ENCODE measurements at regions not wholly inside any gene's neighbourhood (a gene's known extent, or its start where the extent isn't known, plus 50 kb on each side); places are given as distances from the start of the nearest gene placed in this dataset.

DNA sequence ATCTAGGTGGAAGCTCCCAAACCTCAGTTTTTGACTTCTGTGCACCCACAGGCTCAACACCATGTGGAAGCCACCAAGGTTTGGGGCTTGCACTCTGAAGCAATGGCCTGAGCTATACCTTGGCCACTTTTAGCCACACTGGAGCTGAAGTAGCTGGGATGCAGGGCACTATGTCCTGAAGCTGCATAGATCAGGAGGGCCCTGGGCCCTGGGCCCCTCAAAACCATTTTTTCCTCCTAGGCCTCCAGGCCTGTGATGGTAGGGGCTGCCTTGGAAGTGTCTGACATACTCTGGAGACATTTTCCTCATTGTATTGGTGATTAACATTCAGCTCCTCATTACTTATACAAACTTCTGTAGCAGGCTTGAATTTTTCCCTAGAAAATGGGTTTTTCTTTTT lies 273.7 kb downstream of the FGF9 start:
- no peak for DNase-seq (ENCODE audit: low read depth)
- no peak for TF ChIP-seq CTCF (IDR thresholded peaks at IDR 0.05; ENCODE audit: control insufficient read depth, extremely low read depth, insufficient read depth)
- no peak overlapping the region for H3K4me3 ChIP-seq (ENCODE audit: low read depth, low read length)

- no peak for TF ChIP-seq CTCF (IDR thresholded peaks at IDR 0.05; ENCODE audit: control insufficient read depth, extremely low read depth, insufficient read depth)
- H3K4me3 ChIP-seq (ENCODE audit: low read depth, low read length), result no peak overlapping the region
- no peak for DNase-seq (ENCODE audit: low read depth)
Measured at GRCh38 chr13:21945195-21945594, 274.3 kb downstream of the FGF9 start.

DNA sequence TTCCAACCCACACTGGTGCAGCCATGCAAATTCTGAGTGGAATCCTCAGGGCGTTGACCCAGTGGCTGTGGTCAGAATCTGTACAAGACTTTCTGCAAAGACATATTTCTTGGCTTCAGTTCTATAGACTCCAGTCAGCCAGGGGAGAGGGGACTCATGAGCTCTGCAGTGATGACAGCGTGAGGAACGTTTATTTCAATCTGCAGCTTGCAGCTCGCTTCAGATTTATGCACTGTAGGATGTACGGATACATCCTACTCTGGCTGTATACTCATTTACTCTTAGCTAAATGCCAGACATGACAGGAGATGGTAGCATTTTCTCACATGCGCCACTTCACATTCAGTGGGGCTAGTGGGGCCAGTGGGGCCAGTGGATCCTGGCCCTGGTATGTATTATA lies 276.1 kb downstream of the FGF9 start:
- no peak for DNase-seq (ENCODE audit: low read depth)
- H3K4me3 ChIP-seq (ENCODE audit: low read depth, low read length), result no peak overlapping the region
- no peak for TF ChIP-seq CTCF (IDR thresholded peaks at IDR 0.05; ENCODE audit: control insufficient read depth, extremely low read depth, insufficient read depth)

GRCh38 chr13:21948769-21949474 lies 278.0 kb downstream of the FGF9 start:
- no peak overlapping the region for H3K4me3 ChIP-seq (ENCODE audit: low read depth, low read length)
- no peak for TF ChIP-seq CTCF (IDR thresholded peaks at IDR 0.05; ENCODE audit: control insufficient read depth, extremely low read depth, insufficient read depth)
- DNase-seq (ENCODE audit: low read depth), result no peak

DNA sequence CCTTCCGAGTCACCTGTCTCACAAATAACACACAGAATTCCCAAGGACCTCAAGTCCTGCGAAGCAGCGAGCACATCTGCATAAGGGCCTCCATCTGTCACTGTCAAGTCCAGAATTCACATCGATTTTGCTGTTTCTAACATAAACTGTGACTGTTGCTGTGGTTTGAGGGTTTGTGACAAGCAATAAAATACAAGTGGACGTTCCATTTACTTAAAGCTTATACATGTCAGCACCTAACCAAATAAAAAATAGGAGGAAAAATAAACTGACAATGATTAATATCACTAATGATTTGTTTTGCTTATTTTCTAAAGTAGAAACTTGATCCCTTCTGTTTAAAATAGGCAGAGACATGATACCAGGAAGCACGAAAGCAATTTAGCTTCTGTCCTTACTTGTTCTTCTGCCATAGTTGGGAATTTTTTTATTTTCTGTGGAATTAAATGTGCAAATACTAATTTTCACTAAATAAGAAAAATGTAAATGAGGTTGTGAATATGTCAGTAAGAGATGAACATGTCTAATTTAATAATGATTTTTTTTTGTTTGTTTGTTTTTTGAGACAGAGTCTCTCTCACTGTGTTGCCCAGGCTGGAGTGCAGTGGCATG lies 279.1 kb downstream of the FGF9 start:
- no peak for TF ChIP-seq CTCF (IDR thresholded peaks at IDR 0.05; ENCODE audit: control insufficient read depth, extremely low read depth, insufficient read depth)
- no peak for DNase-seq (ENCODE audit: low read depth)
- H3K4me3 ChIP-seq (ENCODE audit: low read depth, low read length), result no peak overlapping the region

GRCh38 chr13:21956666-21957065 lies 285.8 kb downstream of the FGF9 start:
- no peak for TF ChIP-seq CTCF (IDR thresholded peaks at IDR 0.05; ENCODE audit: control insufficient read depth, extremely low read depth, insufficient read depth)
- no peak for DNase-seq (ENCODE audit: low read depth)
- no peak overlapping the region for H3K4me3 ChIP-seq (ENCODE audit: low read depth, low read length)

DNA sequence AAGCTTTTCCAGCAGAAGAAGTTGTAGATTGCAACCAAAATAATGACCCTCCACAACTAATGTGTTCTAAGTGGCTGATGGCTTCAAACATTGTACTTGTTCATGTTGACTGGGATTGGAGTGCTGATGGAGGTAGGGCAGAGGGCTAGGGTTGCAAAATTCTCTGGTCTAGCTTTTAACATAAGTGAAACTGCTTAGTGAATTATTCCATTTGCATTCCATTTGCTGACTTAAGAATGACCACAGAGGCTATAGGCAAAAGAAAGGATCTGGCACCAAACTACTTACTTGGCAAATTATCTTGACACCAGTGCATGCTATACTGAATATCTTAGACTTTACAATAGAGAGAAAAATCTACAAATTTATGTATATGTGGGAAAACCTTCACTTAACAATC lies 287.0 kb downstream of the FGF9 start:
- DNase-seq (ENCODE audit: low read depth), result no peak
- no peak overlapping the region for H3K4me3 ChIP-seq (ENCODE audit: low read depth, low read length)

More for the DNA sequence above, 287.0 kb downstream of the FGF9 start:
- no peak for TF ChIP-seq CTCF (IDR thresholded peaks at IDR 0.05; ENCODE audit: control insufficient read depth, extremely low read depth, insufficient read depth)
